ENCODE measurements at regions not wholly inside any gene's neighbourhood (a gene's known extent, or its start where the extent isn't known, plus 50 kb on each side); places are given as distances from the start of the nearest gene placed in this dataset.

GRCh38 chr15:26374806-26375205 lies 398.1 kb downstream of the GABRB3 start:
- TF ChIP-seq CTCF (IDR thresholded peaks at IDR 0.05), result no peak
- TF ChIP-seq POLR2A (IDR thresholded peaks at IDR 0.05; ENCODE audit: low read depth), result no peak
- TF ChIP-seq EP300 (IDR thresholded peaks at IDR 0.05), result no peak
